ENCODE measurements at regions not wholly inside any gene's neighbourhood (a gene's known extent, or its start where the extent isn't known, plus 50 kb on each side); places are given as distances from the start of the nearest gene placed in this dataset.

- H3K9me3 Mint-ChIP-seq: no peaks in the 10 kb centered on the region
- H3K4me3 Mint-ChIP-seq: no peak overlapping the region
- no peaks in the 10 kb centered on the region for H3K4me1 Mint-ChIP-seq (ENCODE audit: low read depth)
- no peak for DNase-seq
- ATAC-seq: no peak
- H3K27me3 Mint-ChIP-seq: no peaks in the 10 kb centered on the region
- POLR2A ChIA-PET: no interaction called here
- CTCF ChIA-PET: no interaction called here
- TF ChIP-seq, protein P1, sequence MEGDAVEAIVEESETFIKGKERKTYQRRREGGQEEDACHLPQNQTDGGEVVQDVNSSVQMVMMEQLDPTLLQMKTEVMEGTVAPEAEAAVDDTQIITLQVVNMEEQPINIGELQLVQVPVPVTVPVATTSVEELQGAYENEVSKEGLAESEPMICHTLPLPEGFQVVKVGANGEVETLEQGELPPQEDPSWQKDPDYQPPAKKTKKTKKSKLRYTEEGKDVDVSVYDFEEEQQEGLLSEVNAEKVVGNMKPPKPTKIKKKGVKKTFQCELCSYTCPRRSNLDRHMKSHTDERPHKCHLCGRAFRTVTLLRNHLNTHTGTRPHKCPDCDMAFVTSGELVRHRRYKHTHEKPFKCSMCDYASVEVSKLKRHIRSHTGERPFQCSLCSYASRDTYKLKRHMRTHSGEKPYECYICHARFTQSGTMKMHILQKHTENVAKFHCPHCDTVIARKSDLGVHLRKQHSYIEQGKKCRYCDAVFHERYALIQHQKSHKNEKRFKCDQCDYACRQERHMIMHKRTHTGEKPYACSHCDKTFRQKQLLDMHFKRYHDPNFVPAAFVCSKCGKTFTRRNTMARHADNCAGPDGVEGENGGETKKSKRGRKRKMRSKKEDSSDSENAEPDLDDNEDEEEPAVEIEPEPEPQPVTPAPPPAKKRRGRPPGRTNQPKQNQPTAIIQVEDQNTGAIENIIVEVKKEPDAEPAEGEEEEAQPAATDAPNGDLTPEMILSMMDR (IDR thresholded peaks at IDR 0.05): no peak
- intact Hi-C loops (cut with micrococcal nuclease): no loop called here
- H3K36me3 Mint-ChIP-seq (ENCODE audit: low read depth): no peaks in the 10 kb centered on the region
- H3K27ac Mint-ChIP-seq: no peak overlapping the region
Observed at GRCh38 chr18:60500960-60501359, 128.4 kb upstream of the MC4R start.

GRCh38 chr18:60502591-60502990 lies 130.0 kb upstream of the MC4R start:
- ChIA-PET POLR2A (no interaction called here), CTCF (no interaction called here)
- intact Hi-C loops (cut with micrococcal nuclease): no loop called here
- Mint-ChIP-seq H3K4me1 (ENCODE audit: low read depth) (no peaks in the 10 kb centered on the region), H3K27me3 (no peaks in the 10 kb centered on the region), H3K36me3 (ENCODE audit: low read depth) (no peaks in the 10 kb centered on the region), H3K4me3 (no peak overlapping the region), H3K27ac (no peak overlapping the region), H3K9me3 (no peaks in the 10 kb centered on the region)
- TF ChIP-seq, protein P1 (IDR thresholded peaks at IDR 0.05): no peak
- no peak for DNase-seq
- ATAC-seq: no peak

- ChIA-PET CTCF (no interaction called here), POLR2A (no interaction called here)
- ATAC-seq: no peak
- no peaks in the 10 kb centered on the region for H3K4me1 Mint-ChIP-seq (ENCODE audit: low read depth)
- TF ChIP-seq, protein P1 (IDR thresholded peaks at IDR 0.05): no peak
- intact Hi-C loops (cut with micrococcal nuclease): no loop called here
- H3K27me3 Mint-ChIP-seq: no peaks in the 10 kb centered on the region
- no peaks in the 10 kb centered on the region for H3K9me3 Mint-ChIP-seq
- H3K27ac Mint-ChIP-seq: no peak overlapping the region
- H3K36me3 Mint-ChIP-seq (ENCODE audit: low read depth): no peaks in the 10 kb centered on the region
- no peak overlapping the region for H3K4me3 Mint-ChIP-seq
- DNase-seq: no peak
Observed at GRCh38 chr18:60503199-60503598, 130.6 kb upstream of the MC4R start.

- Mint-ChIP-seq H3K27ac (no peak overlapping the region), H3K9me3 (no peaks in the 10 kb centered on the region)
Observed at GRCh38 chr18:60506190-60506589, 133.6 kb upstream of the MC4R start.

DNA sequence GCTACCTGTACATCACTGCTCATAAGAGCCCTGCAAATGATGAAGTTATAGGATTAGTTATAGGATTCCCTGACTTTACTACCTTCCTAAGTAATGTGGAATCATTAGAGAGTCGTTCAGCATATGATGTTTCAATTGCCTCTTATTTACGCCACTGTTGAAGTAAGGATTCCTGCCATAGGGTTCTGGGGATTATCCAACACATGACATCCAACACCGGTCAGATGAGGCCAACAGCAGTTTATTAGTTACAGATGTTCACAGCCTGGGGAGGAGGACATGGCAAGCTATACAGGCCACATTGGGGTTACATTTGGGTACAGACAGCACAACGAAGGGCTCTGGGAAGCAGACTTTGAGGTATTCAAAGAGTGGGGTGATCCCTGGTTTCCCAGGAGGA lies 134.1 kb upstream of the MC4R start:
- Mint-ChIP-seq H3K4me1 (ENCODE audit: low read depth) (no peaks in the 10 kb centered on the region), H3K27ac (no peak overlapping the region), H3K9me3 (no peaks in the 10 kb centered on the region), H3K27me3 (no peaks in the 10 kb centered on the region), H3K4me3 (no peak overlapping the region), H3K36me3 (ENCODE audit: low read depth) (no peaks in the 10 kb centered on the region)
- TF ChIP-seq, protein P1 (IDR thresholded peaks at IDR 0.05): no peak
- no peak for ATAC-seq
- intact Hi-C loops (cut with micrococcal nuclease): no loop called here
- POLR2A ChIA-PET: no interaction called here
- DNase-seq: no peak
- CTCF ChIA-PET: no interaction called here

More at GRCh38 chr18:60506190-60506589, 133.6 kb upstream of the MC4R start:
- intact Hi-C loops (cut with micrococcal nuclease): no loop called here
- no peaks in the 10 kb centered on the region for H3K4me1 Mint-ChIP-seq (ENCODE audit: low read depth)
- POLR2A ChIA-PET: no interaction called here
- H3K27me3 Mint-ChIP-seq: no peaks in the 10 kb centered on the region
- no peak for DNase-seq
- ATAC-seq: no peak
- CTCF ChIA-PET: no interaction called here
- TF ChIP-seq, protein P1 (IDR thresholded peaks at IDR 0.05): no peak
- H3K36me3 Mint-ChIP-seq (ENCODE audit: low read depth): no peaks in the 10 kb centered on the region
- H3K4me3 Mint-ChIP-seq: no peak overlapping the region

All from activated CD8-positive, alpha-beta T cell treated with anti-CD3 and anti-CD28 coated beads for 36 hours (primary cell).